Activated CD4-positive, alpha-beta T cell treated with anti-CD3 and anti-CD28 coated beads, Interleukin-2, Interleukin-6, amounts not matched to agents 100 ng/mL and 50 ng/mL, durations not matched to agents 16 hours and 8 hours (primary cell): ENCODE measurements at regions not wholly inside any gene's neighbourhood (a gene's known extent, or its start where the extent isn't known, plus 50 kb on each side); places are given as distances from the start of the nearest gene placed in this dataset.

Source experiments
- DNase-seq: peaks from one replicate; pipeline ENCODE4 v3.0.0-alpha.2; 2020

DNA sequence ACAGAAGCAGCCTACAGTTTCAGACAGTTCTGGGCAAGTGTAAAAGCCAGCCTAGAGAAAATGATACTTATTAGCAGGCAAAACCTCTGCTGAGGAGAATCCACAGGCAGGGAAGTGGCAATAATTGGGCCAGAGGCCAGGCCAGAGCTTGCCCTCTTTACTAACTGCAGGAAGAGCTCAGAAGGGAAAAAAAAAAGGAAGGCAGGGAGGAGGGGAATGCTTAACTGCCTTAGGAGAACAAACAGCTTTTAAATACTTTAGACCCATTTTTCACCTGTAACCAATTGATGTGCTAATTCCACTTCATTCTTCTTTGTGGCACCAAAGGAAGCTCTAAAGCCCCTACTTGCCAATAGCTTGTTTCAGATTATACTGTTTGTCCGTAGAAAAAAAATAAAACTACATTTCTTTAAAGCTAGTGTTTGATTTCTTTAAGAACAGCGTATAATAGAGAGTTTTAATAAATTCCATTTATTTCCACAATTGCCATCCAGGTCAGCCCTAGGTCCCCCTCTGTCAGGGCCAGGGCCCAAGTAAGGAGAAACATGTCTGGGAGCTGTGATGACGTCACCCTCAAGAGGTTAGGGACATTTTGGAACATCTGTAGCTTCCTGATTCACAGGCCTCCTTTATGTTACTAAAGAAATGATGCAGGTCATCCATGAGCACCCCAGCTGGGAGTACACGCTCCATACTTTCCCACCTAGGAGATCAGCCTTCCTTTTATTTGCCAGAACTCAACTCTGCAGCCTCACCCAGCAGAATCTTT is 384.3 kb downstream of the CDC5L start:
- DNase-seq: no peak

DNA sequence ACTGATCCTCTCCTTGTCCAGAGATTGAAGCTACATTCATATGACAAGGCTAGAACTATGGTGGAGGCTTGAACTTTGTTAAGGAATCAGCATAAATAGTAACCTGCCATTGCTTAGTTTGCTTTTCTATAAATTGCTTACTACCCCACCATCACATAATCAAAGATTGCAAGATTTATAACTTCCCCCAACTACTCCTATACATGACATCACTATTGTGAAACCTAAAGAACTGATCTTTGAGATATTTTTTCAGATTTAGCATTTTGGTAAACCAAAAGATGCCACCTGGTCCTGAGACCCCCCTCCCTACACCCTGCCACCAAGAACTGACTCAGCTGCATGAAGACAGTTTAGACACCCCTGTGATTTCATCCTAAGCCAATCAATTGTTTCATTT is 385.3 kb downstream of the CDC5L start:
- DNase-seq: no peak

- no peak for DNase-seq
These were observed 387.6 kb downstream of the CDC5L start for GRCh38 chr6:44775121-44775520.

DNA sequence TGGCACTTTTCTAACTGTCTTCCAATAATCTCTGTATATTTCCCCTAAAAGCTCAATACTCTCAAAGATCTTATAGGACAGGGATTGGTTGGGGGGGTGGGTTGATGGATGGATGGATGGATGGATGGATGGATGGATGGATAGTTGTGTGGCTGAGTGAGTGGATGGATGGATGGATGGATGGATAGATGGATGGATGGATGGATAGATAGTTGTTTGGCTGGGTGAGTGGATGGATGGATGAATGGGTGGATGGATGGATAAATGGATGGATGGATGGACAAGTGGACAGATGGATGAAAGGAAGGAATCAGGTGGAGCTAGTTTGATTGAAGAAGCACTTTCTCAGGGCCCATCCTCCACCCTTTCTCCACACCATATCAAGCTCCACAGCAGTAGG is 388.8 kb downstream of the CDC5L start:
- no peak for DNase-seq

DNA sequence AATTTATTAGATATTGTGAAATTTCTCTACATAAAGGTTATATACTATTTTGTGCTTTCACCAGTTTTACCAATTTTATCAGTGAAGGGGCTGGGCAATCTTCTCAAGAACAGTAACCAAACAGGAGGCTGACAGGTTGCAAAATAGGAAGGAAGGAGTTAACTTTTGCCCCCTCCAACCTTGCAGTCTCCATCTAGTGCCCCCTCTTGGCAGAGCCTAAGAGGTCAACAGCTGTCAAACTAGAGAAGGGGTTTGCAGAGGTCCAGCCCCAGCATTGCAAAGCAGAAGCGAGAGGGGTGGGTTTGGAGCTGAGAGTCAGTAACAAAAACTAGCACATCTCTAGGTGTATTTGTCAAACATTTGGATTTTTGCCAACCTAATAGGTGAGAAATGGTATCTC is 391.0 kb downstream of the CDC5L start:
- no peak for DNase-seq
